ENCODE measurements at regions not wholly inside any gene's neighbourhood (a gene's known extent, or its start where the extent isn't known, plus 50 kb on each side); places are given as distances from the start of the nearest gene placed in this dataset.

GRCh38 chr12:3336606-3337311 is 154.2 kb upstream of the PRMT8 start:
- no peak for TF ChIP-seq POLR2A (IDR thresholded peaks at IDR 0.05; ENCODE audit: extremely low read depth, insufficient read length)
- no peak for TF ChIP-seq MYC (IDR thresholded peaks at IDR 0.05; ENCODE audit: low read depth, low read length)
- no peak for TF ChIP-seq CTCF (IDR thresholded peaks at IDR 0.05; ENCODE audit: low read depth, low read length)
- TF ChIP-seq, protein P1, sequence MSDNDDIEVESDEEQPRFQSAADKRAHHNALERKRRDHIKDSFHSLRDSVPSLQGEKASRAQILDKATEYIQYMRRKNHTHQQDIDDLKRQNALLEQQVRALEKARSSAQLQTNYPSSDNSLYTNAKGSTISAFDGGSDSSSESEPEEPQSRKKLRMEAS (IDR thresholded peaks at IDR 0.05; ENCODE audit: low read depth, low read length) = no peak
- no peak overlapping the region for H3K4me3 ChIP-seq (ENCODE audit: low read depth, low read length)
- DNase-seq (ENCODE audit: low read depth) = no peak

- no peak overlapping the region for H3K4me3 ChIP-seq (ENCODE audit: low read depth, low read length)
- TF ChIP-seq, protein P1 (IDR thresholded peaks at IDR 0.05; ENCODE audit: low read depth, low read length) = no peak
- TF ChIP-seq CTCF (IDR thresholded peaks at IDR 0.05; ENCODE audit: low read depth, low read length) (no peak), MYC (IDR thresholded peaks at IDR 0.05; ENCODE audit: low read depth, low read length) (no peak), POLR2A (IDR thresholded peaks at IDR 0.05; ENCODE audit: extremely low read depth, insufficient read length) (no peak)
- no peak for DNase-seq (ENCODE audit: low read depth)
Measured at GRCh38 chr12:3337944-3338343, 153.1 kb upstream of the PRMT8 start.

DNA sequence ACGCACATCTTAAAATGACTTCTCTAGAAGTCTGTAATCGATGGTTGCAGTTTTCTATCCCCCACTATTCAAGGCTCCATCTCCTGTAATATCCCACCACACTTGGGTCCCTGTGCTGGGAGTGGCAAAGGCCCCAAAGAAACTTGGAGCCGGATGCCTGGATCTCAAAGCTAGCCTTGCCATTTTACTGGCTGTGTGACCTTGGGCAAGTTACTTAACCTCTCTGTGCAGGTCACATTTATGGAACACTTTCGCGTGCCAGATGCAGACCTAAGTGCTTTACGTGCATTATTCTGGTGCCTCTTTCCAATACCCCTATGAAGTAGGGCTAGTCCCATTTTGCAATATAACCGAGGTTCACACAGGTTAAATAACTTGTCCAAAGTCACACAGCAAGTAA is 151.8 kb upstream of the PRMT8 start:
- DNase-seq (ENCODE audit: low read depth) = no peak
- H3K4me3 ChIP-seq (ENCODE audit: low read depth, low read length) = no peak overlapping the region
- TF ChIP-seq MYC (IDR thresholded peaks at IDR 0.05; ENCODE audit: low read depth, low read length) = no peak
- no peak for TF ChIP-seq POLR2A (IDR thresholded peaks at IDR 0.05; ENCODE audit: extremely low read depth, insufficient read length)
- TF ChIP-seq CTCF (IDR thresholded peaks at IDR 0.05; ENCODE audit: low read depth, low read length) = no peak
- TF ChIP-seq, protein P1 (IDR thresholded peaks at IDR 0.05; ENCODE audit: low read depth, low read length) = no peak

DNA sequence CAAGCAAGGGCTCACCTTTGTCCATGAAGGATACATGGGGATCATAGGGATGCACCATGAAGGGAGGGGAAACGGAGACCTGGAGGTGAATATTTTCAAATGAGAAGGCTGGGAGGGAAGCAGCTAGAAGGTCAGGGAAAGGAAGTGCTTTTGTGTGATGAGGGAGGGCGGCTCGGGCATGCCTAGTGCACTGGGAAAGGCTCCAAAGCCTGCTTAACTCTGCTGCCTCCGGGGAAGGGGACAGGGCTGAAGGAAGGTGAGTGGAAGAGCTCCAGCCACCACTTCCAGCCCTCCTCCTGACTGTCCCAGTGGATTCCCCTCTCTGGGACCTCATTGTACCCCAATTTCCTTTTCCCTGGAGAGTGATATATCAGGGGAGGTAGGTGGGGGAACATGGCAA is 149.4 kb upstream of the PRMT8 start:
- TF ChIP-seq POLR2A (IDR thresholded peaks at IDR 0.05; ENCODE audit: extremely low read depth, insufficient read length) = no peak
- no peak for TF ChIP-seq MYC (IDR thresholded peaks at IDR 0.05; ENCODE audit: low read depth, low read length)
- no peak for DNase-seq (ENCODE audit: low read depth)
- no peak overlapping the region for H3K4me3 ChIP-seq (ENCODE audit: low read depth, low read length)

DNA sequence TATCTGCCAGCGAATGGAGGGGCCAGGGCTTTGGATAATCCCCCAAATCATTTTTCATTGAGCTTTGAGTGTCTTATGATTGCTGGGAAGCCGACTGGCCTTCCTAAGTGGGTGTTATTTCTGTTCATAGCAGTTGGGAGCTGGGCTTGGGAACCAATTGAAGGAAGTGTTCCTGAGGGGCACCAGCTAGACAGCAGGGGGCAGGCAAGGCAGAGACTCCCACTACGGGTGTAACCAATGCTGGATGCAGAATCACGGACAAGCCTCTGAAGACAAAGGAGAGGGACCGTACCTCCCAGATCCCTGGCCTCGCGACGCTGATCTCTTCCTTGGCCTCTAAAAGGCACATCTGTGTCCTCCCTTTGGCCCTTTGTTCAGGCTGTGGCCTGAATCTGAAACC is 149.0 kb upstream of the PRMT8 start:
- TF ChIP-seq CTCF (IDR thresholded peaks at IDR 0.05; ENCODE audit: low read depth, low read length) = peak; percentile 42
- TF ChIP-seq POLR2A (IDR thresholded peaks at IDR 0.05; ENCODE audit: extremely low read depth, insufficient read length) = no peak
- peak; percentile 32 for DNase-seq (ENCODE audit: low read depth)
- H3K4me3 ChIP-seq (ENCODE audit: low read depth, low read length) = no peak overlapping the region

GRCh38 chr12:3348055-3348454 is 142.9 kb upstream of the PRMT8 start:
- TF ChIP-seq POLR2A (IDR thresholded peaks at IDR 0.05; ENCODE audit: extremely low read depth, insufficient read length) (no peak), MYC (IDR thresholded peaks at IDR 0.05; ENCODE audit: low read depth, low read length) (no peak), CTCF (IDR thresholded peaks at IDR 0.05; ENCODE audit: low read depth, low read length) (no peak)
- TF ChIP-seq, protein P1 (IDR thresholded peaks at IDR 0.05; ENCODE audit: low read depth, low read length) = no peak
- DNase-seq (ENCODE audit: low read depth) = no peak
- H3K4me3 ChIP-seq (ENCODE audit: low read depth, low read length) = no peak overlapping the region

Data from NB4 (cell line).